NCI-H748 (cell line): ENCODE measurements at regions not wholly inside any gene's neighbourhood (a gene's known extent, or its start where the extent isn't known, plus 50 kb on each side); places are given as distances from the start of the nearest gene placed in this dataset.
"Not testable (repeated sequence)": the region's sequence is repeated elsewhere in the genome, so short reads cannot be mapped to it uniquely, and the experiment has no call there.

Experiments
- DNase-seq: peaks from one replicate; lab custom pipeline; 2025; ENCODE audit not compliant: unreplicated experiment; lab: John Stamatoyannopoulos, UW

DNA sequence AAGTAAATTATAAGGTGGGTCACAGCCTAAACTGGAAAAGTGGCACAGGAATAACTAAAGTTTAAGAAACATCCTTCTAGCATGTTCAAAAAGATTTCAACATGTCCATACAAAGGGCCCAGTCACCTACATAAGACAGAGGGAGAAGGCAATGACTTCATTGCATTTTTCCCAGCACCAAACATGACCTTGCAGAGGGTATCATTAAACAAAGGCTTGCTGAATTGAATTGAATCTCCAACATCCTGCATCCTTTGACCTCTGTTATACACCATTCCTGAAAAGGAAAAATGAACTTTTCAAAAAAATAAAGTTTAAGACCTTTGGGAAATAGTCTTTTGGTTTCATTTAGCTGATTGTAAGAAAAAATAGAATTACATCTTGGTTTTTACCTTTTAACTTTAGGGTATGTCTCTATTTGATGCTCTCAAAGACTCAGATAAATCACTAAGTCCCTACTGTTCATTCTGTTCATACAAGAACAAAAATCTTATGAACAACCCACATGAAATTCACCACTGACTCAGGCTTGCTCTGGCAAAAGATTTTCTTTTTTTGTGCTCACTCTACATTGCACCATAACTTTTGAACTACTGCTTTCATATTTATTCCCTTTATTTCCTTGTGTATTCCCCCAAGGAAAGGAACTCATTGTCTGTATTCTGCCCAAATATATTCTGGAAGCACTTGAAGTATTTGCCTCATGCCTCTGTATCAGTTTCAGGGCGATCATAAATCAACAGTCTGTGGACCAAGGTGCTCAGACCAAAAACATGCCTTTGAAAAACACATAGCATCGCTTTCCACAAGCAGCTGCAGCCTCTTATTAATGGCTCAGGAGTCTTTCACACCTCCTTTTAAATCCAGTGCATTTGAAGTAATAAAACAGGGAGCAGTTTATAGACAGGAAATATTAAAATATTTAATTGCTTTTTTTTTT, 121.7 kb downstream of the DUSP6 start:
- no peak for DNase-seq

DNA sequence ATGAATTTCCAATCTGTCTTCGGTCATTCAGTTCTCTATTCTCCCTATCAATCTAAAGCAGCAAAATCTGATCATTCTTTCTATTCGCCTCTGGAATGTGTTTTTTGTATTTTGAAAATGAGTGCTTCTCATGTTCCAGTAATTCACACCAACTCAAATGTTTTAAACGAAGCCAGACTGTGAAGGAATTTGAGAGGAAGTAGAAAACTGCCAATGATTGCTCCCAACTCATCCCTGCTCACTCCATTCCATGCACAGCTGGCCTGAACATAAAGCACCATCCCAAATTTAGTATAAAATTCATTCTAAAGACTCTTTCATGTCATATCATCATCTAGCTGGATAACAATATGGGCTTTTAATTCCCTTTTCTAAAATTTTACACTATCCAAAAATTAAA, 123.8 kb downstream of the DUSP6 start:
- DNase-seq: no peak

DNA sequence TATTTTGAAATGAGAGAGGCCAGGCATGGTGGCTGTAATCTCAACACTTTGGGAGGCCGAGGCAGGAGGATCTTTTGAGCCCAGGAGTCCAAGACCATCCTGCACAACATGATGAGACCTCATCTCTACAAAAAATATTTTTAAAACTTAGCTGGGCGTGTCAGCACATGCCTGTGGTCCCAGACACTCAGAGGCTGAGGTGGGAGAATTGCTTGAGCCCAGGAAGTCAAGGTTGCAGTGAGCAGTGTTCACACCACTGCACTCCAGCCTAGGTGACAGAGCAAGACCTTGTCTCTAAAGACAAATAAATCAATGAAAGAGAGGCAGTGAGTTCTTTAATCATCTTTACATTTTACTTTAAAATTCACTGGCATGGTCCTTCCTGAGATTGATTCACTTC, 124.5 kb downstream of the DUSP6 start:
- no peak for DNase-seq

DNA sequence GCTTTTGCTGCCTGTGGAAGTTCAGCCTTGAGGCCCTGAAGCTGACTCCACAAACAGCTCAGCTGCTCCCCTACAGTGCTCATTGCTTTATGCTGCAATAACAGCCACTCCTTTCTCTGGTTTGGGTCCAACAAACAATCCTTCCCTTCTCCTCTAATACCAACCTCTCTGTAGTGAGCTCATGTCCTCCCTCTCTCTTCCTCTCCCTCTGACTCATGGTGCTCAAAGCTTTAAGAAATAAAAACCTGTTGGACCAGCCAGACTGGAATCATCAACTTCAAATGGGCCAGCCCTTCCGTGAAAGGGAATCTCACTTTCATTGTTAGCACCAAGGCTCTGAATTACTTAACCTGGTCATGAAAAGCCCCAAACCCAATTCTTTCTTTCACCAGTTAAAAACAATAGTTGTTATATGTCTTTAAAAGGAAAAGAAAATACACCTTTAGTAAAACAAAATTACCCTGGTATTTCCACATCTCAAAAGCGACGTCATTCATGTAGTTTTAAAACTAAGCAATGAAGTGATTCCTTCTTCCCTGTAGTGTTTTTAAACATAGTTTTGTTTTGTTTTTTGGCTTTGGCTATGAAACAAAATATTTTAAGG, 126.4 kb downstream of the DUSP6 start:
- peak; percentile 96 for DNase-seq

DNA sequence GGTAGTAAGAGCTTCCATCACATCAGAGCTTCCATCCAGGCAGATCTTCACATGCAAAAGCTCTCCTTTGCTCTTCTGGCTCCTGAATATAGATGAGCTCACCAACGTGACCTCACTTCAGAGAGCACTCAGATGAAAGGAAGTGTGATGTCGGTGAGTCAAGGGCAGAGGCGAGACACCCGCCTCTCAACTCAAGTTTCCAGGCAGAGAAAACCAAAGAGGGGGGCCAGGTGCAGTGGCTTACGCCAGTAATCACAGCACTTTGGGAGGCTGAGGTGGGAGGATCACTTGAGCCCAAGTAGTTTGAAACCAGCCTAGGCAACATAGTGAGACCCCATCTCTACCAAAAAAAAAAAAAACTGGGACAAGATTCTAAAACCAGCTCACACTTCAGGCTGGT, 126.9 kb downstream of the DUSP6 start:
- peak; percentile 57 for DNase-seq

DNA sequence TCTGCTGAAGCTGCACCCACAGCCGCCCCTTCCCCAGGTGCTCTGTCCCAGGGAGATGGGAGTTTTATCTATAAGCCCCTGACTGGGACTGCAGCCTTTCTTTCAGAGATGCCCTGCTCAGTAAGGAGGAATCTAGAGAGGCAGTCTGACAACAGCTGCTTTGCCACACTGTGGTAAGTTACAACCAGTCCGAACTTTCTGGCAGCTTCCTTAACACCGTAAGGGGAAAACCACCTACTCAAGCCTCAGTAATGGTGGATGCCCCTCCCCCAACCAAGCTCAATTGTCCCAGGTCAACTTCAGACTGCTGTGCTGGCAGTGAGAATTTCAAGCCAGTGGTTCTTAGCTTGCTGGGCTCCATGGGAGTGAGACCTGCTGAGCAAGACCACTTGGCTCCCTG, 129.7 kb downstream of the DUSP6 start:
- DNase-seq: not testable (repeated sequence)

DNA sequence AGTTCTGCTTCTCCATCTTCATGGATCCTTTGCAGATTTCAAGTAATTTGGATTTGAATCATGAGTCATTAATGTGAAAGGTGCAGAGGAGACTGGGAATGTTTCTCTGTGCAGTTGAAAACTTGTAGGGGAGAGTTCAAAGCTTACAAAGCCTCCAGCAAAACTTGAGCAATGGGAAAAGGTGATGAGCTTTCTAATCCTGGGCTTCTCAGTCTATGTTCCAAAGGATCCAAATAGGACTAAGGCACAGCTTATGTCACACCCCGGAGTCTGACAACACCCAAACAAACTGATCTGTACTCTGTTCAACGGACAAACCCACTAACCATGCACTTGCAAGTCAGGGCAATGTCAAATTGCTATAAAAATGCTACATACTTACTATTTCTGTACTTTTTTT, 134.8 kb downstream of the DUSP6 start:
- no peak for DNase-seq

DNA sequence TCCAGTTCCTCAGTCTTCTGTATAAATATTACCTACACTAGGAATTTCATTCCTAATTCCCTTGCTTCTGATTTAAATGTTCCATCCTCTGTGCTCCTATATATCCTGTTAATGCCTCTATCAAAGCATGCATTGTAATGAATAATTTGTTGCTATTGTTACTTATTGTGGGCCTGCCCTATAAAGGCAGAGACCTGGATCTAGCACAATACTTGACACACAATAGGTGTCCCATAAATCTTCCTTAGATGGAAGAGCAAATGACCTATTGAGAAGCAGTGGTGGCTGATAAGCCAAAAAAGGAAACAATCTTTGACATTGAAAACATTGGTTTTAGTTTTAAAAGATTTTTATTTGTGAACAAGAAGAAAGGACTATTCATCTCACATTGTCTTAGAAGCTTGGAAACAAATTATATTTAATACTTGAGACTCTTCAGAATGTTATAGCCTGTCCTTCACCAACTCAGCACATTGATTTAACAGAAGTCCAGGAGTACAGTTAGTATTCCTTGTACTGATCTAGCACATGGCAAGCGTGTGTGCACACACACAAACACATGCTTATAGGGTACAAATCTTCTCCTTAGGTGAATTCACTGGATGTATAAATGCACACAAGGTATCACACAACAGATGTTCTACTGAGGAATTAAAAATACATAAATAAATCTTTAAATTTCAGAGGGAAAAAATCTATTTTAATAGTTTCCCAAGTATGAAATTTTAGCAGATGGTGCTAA, 135.9 kb downstream of the DUSP6 start:
- DNase-seq: peak; percentile 34

DNA sequence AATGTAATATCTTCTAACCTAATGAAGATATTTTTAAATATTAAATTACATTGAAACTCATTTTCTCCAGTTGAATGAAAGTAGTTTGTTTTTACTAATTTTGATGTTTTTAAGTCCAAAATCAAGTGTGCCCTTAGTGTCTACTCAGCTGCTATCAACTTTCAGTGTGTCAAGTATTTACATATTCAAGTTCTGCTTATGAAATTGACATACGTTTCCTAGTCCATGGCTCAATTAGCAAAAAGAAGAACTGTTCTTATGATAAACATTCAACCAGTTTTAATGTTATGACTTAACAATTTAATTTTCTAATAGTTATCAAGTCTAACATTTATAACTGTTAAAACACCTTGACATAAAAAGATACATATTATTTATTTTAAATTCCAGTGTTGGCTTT, 137.1 kb downstream of the DUSP6 start:
- DNase-seq: no peak

DNA sequence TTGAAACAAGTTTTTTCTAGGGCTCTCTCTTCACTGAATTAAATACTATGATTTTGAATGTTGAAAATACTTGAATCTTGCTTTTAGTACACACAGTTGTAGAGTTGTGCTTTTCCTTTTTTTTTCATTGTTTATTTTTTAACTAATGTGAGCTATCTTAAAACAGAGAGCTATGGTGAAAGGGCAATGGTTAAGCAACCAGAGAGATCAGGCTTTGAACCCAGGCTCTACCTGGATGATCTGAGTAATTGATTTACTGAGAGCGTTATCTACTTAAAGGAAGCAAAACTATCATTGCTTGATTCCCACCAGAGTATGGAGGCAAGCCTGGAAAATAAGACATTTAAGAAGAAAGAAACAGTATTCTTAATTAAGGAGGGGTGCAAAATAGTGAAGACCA, 138.6 kb downstream of the DUSP6 start:
- DNase-seq: no peak

DNA sequence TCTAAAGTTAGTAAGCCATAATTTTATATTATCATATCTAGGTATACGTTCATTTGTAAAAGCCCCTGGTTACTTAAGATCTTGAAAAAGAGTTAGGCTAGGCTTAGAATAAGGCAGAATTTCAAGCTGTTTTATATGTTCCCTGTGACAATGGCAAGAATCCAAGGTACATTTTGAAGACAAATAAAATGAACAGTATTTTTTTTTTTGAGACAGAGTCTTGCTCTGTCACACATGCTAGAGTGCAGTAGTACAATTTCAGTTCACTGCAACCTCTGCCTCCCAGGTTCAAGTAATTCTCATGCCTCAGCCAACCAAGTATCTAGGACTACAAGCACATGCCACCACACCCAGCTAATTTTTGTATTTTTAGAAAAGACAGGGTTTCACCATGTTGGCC, 139.2 kb downstream of the DUSP6 start:
- DNase-seq: no peak

DNA sequence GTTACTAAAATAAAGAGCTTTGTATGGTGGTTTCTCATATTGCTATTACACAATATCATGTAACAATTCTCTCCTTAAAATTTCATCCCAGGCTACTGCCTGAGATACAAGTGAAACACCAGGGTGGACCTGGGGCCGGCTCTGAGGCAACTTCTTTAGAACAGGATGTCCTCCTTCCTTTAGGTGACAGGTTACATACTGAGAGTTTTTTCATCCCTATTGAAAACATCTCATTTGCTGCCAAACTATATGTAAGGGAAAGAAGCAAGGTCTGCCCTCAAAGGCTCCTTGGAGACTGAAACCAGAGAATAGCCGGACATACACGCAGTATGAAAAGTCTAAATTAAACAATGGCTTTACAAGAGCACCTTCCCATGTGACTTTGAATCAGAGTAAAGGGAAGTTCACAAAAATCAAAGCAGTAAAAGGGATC, 139.9 kb downstream of the DUSP6 start:
- no peak for DNase-seq

DNA sequence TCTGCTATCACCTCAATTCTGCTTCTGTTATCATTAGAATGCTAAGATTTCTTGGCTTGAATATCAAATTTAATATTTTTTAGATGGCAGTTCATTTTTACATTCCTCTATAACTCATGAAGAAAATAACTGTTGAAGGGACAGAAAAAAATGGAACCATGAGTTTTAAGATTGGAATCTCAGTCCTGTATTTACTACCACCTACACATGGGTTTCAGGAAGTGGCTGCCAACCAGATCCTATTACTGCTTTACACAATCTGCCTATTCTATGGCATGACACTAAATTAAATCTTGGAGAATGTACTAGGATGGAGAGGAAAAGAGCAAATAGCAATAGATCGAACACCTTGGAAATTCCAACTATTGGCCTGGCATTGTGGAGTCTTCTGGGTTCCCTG, 140.8 kb downstream of the DUSP6 start:
- no peak for DNase-seq

DNA sequence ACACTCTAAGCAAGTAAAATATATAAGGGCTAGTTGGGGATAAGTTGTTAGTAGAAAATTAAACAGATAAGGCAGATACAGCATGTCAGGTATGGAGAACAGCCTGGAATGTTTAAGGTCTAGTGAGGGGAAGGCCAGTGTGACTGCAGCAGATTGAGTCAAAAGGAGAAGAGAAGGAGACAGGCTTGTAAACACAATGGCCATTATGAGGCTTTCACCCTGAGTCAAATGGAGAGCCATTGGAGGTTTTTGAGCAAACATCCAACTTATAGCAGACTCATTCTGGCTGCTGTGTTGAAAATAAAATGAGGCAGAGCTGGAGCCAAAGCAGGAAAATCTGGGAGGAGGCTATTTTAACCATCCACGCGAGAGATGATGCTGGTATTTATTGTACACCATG, 142.0 kb downstream of the DUSP6 start:
- no peak for DNase-seq

DNA sequence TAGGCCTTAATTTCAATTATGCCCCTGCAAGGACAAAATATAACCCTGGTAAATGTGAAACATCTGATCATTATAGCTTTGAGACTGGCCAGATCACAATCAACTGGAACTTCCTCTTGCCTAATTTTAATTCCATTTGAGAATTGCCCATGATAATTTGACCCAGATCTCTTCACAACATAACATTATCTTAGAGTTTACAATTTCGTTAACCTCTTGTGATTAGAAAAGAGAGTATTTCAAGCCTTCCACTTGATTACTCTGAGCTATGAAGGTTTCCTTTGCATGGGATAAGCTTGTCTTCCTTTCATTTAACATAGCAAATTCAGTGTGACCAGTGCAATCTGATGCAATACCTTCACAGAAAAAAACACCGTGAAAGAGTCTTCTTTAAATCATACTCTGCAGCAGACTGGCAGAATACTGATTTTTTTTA, 143.6 kb downstream of the DUSP6 start:
- DNase-seq: no peak

DNA sequence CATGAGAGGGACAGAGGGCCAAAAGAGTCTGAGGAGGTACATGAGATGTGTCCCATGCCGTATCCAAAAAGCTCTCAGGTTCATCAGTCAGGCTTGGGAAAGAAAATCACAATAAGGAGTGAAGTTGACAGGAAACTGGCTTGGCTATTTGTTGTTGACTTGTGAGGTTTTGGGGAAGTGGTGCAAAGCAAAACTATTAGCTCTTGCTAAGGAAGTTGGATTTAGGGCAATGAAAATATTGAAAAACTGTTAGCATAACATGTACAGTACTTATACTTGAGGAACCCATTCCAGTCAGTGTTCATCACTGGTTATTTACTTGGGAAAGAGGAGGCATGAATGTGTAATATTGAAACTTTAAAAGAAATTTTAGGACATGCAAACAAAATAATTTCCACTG, 145.9 kb downstream of the DUSP6 start:
- no peak for DNase-seq

DNA sequence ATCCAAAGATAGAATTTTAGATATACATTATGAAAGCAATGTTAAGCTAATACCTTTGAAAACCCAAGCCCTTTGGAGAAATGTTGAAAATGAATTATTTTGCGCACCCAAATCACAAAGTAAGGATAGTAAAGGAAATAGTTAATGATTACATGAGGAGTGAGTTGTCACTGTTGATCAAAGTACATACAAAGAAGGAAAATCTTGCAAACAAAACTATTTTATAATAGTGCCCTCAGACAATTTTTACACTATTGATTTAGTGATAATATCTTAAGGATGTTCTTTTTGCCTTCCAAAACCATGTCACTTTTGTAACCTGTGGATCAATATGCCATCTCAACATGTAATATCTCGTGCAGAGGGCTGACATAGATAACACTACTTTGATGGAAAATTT, 146.8 kb downstream of the DUSP6 start:
- no peak for DNase-seq

DNA sequence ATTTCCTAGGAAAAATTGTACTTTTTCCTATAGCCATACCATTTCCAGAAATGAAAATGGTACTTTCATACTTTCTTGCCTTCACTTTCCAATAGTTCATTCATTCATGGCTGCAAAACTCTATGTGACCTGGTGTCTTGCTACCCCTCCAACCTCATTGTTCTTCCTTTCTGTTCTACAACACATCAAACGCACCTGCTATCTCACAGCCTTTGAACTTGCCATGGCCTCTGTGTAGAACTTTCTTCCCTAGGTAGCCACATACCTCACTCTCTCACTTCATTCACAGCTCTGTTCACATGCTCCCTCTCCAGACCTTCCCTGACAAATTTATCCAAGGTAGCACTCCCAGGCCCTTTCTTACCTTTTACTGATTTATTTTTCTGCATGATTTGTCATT, 149.2 kb downstream of the DUSP6 start:
- no peak for DNase-seq

DNA sequence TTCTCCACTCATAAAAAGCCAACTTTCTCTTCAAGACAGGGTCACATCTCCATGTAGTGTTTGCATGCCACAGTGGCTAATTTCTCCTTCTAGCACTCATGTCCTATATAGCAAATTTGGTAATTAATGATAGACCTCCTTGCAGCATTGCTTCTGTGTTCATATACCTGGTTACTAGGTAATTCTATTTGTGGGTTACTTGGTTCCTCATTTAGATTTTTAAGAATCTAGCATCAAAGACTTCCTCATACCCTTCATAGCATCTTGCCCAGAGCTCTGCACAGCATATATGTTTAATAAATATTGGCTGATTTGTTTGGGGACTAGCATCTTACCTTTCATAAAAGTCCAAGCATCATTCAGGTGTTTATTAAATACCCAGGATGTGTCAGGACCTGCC, 152.1 kb downstream of the DUSP6 start:
- DNase-seq: no peak

DNA sequence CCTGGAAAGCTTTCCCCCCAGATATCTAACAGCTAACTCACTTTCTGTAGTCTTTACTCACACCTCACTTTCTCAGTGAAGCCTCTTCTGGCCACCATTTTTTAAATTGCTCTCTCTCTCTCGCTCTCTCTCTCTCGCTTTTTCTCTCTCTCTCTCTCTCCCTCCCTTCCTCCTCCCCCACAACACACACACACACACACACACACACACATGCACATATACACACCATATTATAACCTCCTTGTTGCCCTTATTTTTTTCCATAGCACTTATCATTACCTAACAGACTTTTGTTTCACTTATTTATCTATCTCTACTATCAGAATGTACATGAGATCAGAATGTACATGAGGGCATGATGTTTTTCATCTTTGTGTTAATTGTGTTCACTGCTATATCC, 156.8 kb downstream of the DUSP6 start:
- DNase-seq: no peak

DNA sequence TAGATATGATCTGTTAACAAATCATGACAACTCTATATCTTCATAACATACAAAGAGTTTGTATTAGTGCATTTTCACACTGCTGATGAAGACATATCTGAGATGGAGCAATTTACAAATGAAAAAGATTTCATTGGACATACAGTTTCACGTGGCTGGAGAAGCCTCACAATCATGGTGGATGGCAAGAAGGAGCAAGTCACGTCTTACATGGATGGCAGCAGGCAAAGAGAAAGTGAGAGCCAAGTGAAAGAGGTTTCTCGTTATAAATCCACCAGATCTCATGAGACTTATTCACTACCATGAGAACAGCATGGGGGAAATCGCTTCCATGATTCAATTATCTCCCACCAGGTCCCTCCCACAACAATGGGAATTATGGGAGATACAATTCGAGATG, 157.6 kb downstream of the DUSP6 start:
- DNase-seq: no peak

DNA sequence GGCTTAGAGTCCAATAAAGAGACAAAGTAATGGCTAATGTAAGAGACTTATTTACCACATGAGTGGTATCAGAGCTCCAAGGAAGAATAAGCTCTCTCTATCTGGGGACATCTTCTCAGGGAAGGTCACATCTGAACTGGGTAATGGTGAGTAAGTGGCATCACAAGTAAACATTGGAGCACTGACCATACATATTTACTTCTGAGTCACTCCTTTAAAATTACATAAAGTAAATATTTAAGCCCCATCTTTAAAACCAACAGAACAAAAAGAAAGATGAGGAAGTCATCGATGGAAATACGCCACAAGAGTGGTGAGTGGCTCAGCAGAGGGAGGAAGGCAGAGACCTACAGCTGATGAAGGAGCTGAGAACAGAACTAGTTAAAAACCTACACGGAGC, 159.9 kb downstream of the DUSP6 start:
- no peak for DNase-seq
